GM12873 (cell line): ENCODE measurements at regions not wholly inside any gene's neighbourhood (a gene's known extent, or its start where the extent isn't known, plus 50 kb on each side); places are given as distances from the start of the nearest gene placed in this dataset.

Source experiments
- CTCF ChIP-seq: IDR thresholded peaks from 2 replicates; pipeline ENCODE4 v1.5.1; 2012; ENCODE audit warnings: low read depth, mild to moderate bottlenecking, moderate library complexity, low read length, control low read depth; ENCODE audit not compliant: insufficient read depth; ENCODE audit errors: missing control alignments

GRCh38 chr6:105936972-105937371, 149.2 kb upstream of the PRDM1 start:
- no peak for TF ChIP-seq CTCF

- no peak for TF ChIP-seq CTCF
Measured at GRCh38 chr6:105935416-105935815, 150.7 kb upstream of the PRDM1 start.

GRCh38 chr6:105934708-105935107, 151.4 kb upstream of the PRDM1 start:
- TF ChIP-seq CTCF = no peak

- no peak for TF ChIP-seq CTCF
Measured at GRCh38 chr6:105932440-105932839, 153.7 kb upstream of the PRDM1 start.

GRCh38 chr6:105929626-105930025, 156.5 kb upstream of the PRDM1 start:
- no peak for TF ChIP-seq CTCF

GRCh38 chr6:105926318-105926717, 159.8 kb upstream of the PRDM1 start:
- no peak for TF ChIP-seq CTCF

- no peak for TF ChIP-seq CTCF
Measured at GRCh38 chr6:105925706-105926105, 160.4 kb upstream of the PRDM1 start.
